ENCODE measurements at regions not wholly inside any gene's neighbourhood (a gene's known extent, or its start where the extent isn't known, plus 50 kb on each side); places are given as distances from the start of the nearest gene placed in this dataset.

GRCh38 chr5:68116408-68116807 lies 99.1 kb upstream of the PIK3R1 start:
- TF ChIP-seq, protein P1, sequence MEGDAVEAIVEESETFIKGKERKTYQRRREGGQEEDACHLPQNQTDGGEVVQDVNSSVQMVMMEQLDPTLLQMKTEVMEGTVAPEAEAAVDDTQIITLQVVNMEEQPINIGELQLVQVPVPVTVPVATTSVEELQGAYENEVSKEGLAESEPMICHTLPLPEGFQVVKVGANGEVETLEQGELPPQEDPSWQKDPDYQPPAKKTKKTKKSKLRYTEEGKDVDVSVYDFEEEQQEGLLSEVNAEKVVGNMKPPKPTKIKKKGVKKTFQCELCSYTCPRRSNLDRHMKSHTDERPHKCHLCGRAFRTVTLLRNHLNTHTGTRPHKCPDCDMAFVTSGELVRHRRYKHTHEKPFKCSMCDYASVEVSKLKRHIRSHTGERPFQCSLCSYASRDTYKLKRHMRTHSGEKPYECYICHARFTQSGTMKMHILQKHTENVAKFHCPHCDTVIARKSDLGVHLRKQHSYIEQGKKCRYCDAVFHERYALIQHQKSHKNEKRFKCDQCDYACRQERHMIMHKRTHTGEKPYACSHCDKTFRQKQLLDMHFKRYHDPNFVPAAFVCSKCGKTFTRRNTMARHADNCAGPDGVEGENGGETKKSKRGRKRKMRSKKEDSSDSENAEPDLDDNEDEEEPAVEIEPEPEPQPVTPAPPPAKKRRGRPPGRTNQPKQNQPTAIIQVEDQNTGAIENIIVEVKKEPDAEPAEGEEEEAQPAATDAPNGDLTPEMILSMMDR (IDR thresholded peaks at IDR 0.05; ENCODE audit: insufficient read depth, low read length, poor library complexity, severe bottlenecking): no peak
- TF ChIP-seq EZH2phosphoT487 (conservative IDR thresholded peaks at IDR 0.05; ENCODE audit: low read length): no peak
